ENCODE measurements at regions not wholly inside any gene's neighbourhood (a gene's known extent, or its start where the extent isn't known, plus 50 kb on each side); places are given as distances from the start of the nearest gene placed in this dataset.
"Not testable (repeated sequence)": the region's sequence is repeated elsewhere in the genome, so short reads cannot be mapped to it uniquely, and the experiment has no call there.

DNA sequence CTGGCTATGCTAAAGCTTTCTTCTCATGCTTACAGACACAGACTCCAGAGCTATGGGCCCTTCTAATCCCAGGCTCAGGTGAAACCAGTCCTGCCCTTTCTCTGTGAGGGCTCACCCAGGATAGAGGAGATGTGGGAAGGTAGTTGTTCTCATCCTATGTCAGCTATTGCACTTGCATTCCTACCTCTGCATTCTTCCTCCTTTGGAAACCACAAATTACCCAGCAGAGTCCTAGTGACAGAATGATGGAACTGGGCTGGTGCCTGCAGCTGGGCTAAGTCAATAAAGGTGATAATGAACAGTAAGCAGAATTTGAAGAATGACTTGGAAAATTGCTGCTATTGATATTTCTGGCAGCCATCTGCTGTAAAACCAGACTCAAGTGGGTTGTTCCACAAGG, 560.0 kb downstream of the TMEM135 start:
- no peak for DNase-seq
- intact Hi-C loops (cut with DNase I): no loop called here
- Histone ChIP-seq H3K27ac (no peak overlapping the region), H3K4me3 (replicated peaks in 1 of 3) (no peak overlapping the region), H3K4me1 (no peaks in the 10 kb centered on the region), H3K9me3 (no peaks in the 10 kb centered on the region), H3K36me3 (no peaks in the 10 kb centered on the region), H3K27me3 (no peaks in the 10 kb centered on the region)
- no peak for TF ChIP-seq POLR2A (IDR thresholded peaks at IDR 0.05)
- TF ChIP-seq CTCF (IDR thresholded peaks at IDR 0.05): no peak

- H3K4me3 ChIP-seq (replicated peaks in 1 of 3): no peak overlapping the region
- 66 to 77% methylated on average over 5 of the region's 5 CpGs for WGBS, 2 donors
- no peaks in the 10 kb centered on the region for H3K9me3 ChIP-seq
- intact Hi-C loops (cut with DNase I): no loop called here
- no peak overlapping the region for H3K27ac ChIP-seq
- TF ChIP-seq POLR2A (IDR thresholded peaks at IDR 0.05) (no peak), CTCF (IDR thresholded peaks at IDR 0.05) (no peak)
- no peaks in the 10 kb centered on the region for H3K27me3 ChIP-seq
- no peak for DNase-seq
- H3K36me3 ChIP-seq: no peaks in the 10 kb centered on the region
- H3K4me1 ChIP-seq: no peaks in the 10 kb centered on the region
These were observed 558.4 kb downstream of the TMEM135 start for GRCh38 chr11:87596176-87596575.

DNA sequence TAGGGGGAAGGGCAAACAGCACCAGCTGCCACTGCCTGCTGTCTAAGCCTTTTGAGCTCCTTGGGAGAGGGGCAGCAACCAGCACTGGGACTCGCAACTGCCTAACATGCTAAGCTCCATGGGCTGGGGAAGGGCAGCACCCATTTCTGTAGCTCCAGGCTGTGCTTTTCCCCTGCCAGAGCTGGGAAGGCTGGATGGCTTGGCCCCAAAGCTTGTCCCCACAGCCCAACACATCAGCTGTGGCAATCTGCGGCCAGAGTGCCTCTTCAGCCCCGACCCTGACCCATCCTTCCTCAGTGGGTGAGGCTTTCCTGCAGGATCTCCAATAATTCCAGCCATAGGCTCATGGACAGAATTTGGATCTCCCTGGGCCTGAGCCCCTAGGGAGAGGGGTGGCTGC, 551.3 kb downstream of the TMEM135 start:
- H3K9me3 ChIP-seq: no peaks in the 10 kb centered on the region
- no peak overlapping the region for H3K27ac ChIP-seq
- intact Hi-C loops (cut with DNase I): no loop called here
- no peaks in the 10 kb centered on the region for H3K4me1 ChIP-seq
- WGBS, 2 donors: 82 to 97% methylated on average over 2 to 3 of the region's 3 CpGs
- H3K36me3 ChIP-seq: no peaks in the 10 kb centered on the region
- no peak for TF ChIP-seq POLR2A (IDR thresholded peaks at IDR 0.05)
- TF ChIP-seq CTCF (IDR thresholded peaks at IDR 0.05): no peak
- no peaks in the 10 kb centered on the region for H3K27me3 ChIP-seq
- H3K4me3 ChIP-seq (replicated peaks in 1 of 3): no peak overlapping the region
- no peak for DNase-seq

- H3K9me3 ChIP-seq; intact Hi-C loops (cut with DNase I); DNase-seq; H3K27me3 ChIP-seq; H3K27ac ChIP-seq; H3K36me3 ChIP-seq; H3K4me3 ChIP-seq (replicated peaks in 1 of 3); H3K4me1 ChIP-seq: not testable (repeated sequence)
- WGBS, 2 donors: 20 to 36% methylated on average over 1 of the region's 1 CpG
These were observed 547.9 kb downstream of the TMEM135 start for GRCh38 chr11:87585613-87586012.

GRCh38 chr11:87583931-87584330, 546.2 kb downstream of the TMEM135 start:
- Histone ChIP-seq H3K27me3 (no peaks in the 10 kb centered on the region), H3K27ac (no peak overlapping the region), H3K9me3 (no peaks in the 10 kb centered on the region), H3K4me3 (replicated peaks in 1 of 3) (no peak overlapping the region), H3K36me3 (no peaks in the 10 kb centered on the region), H3K4me1 (no peaks in the 10 kb centered on the region)
- WGBS, 2 donors: 73 to 87% methylated on average over 2 of the region's 2 CpGs
- intact Hi-C loops (cut with DNase I): no loop called here
- no peak for DNase-seq
- TF ChIP-seq POLR2A (IDR thresholded peaks at IDR 0.05) (no peak), CTCF (IDR thresholded peaks at IDR 0.05) (no peak)

DNA sequence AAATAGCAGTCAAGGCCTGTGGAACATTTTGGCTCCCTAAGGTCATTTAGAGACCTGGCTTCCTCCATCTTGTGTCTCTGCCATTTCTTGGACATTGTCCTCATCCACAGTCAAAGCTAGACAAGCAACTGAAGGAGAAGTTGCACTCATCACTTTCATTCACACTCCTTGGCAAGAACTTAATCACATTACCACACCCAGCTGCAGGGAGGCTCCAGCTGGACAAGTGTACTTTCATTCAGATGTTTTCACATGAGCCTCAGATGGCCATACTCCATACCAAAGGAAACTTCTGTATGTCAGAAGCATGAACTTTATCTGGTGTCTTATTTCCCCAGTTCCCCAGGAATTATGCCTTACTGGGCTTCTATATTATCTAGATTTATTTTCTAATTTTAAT, 537.4 kb downstream of the TMEM135 start:
- intact Hi-C loops (cut with DNase I): no loop called here
- Histone ChIP-seq H3K36me3 (no peaks in the 10 kb centered on the region), H3K4me3 (replicated peaks in 1 of 3) (no peak overlapping the region), H3K9me3 (no peaks in the 10 kb centered on the region), H3K27ac (no peak overlapping the region), H3K4me1 (no peaks in the 10 kb centered on the region), H3K27me3 (no peaks in the 10 kb centered on the region)
- TF ChIP-seq POLR2A (IDR thresholded peaks at IDR 0.05) (no peak), CTCF (IDR thresholded peaks at IDR 0.05) (no peak)
- no peak for DNase-seq
